T-cell (primary cell): ENCODE measurements at regions not wholly inside any gene's neighbourhood (a gene's known extent, or its start where the extent isn't known, plus 50 kb on each side); places are given as distances from the start of the nearest gene placed in this dataset.

ENCODE experiments used
- ATAC-seq, 4 experiments: fragments of 200-7000 bp in 3 of 4; fragments of 150-1000 bp in 1 of 4; cut with Tn5 transposase; replicated peaks in 1 of 4; 1 replicate in 3 of 4; 2 replicates in 1 of 4; pipeline ENCODE4 v1.10.0; 2021; ENCODE audit warnings: moderate library complexity in 3 of 4, mild to moderate bottlenecking in 2 of 4, moderate number of reproducible peaks in 1 of 4
- CTCF ChIA-PET, 2 donors: fragments of 300-600 bp; sonication (Branson Sonifier 250); formaldehyde crosslinking; loops; one replicate each; lab custom pipeline; 2022; ENCODE audit warnings: antibody characterized with exemption in 2 of 2; lab: Charles Lee
- POLR2A ChIA-PET, 2 donors: fragments of 300-600 bp; sonication (Branson Sonifier 250); formaldehyde crosslinking; loops; one replicate each; lab custom pipeline; 2022; ENCODE audit warnings: antibody characterized with exemption in 2 of 2; lab: Charles Lee
- DNase-seq, 35 experiments: peaks; one replicate each; pipeline versions ENCODE4 v3.0.0 to v3.0.0-alpha.2; 2013 to 2023
- H3K27ac ChIP-seq: one replicate; pipeline ENCODE4 v1.5.1; 2013; ENCODE audit warnings: low read length
- H3K27me3 ChIP-seq, 2 experiments: replicated peaks in 1 of 2; 1 replicate in 1 of 2; 2 replicates in 1 of 2; pipeline versions ENCODE4 v1.6.1 to v1.7.0; 2013; ENCODE audit warnings: low read length in 1 of 2, mixed read lengths in 1 of 2; ENCODE audit not compliant: control insufficient read depth in 2 of 2, insufficient read depth in 2 of 2; ENCODE audit errors: extremely low read depth in 1 of 2
- H3K36me3 ChIP-seq, 2 donors: 1 replicate in 1 of 2; 2 replicates in 1 of 2; pipeline versions ENCODE4 v1.6.1 to v1.7.0; 2013; ENCODE audit warnings: low read length in 1 of 2; ENCODE audit not compliant: control insufficient read depth in 2 of 2, insufficient read depth in 1 of 2; ENCODE audit errors: extremely low read depth in 1 of 2
- H3K4me1 ChIP-seq, 2 experiments: 1 replicate in 1 of 2; 2 replicates in 1 of 2; pipeline versions ENCODE4 v1.6.1 to v1.7.0; 2013; ENCODE audit warnings: low read length in 2 of 2, mixed read lengths in 1 of 2; ENCODE audit not compliant: insufficient read depth in 2 of 2, control insufficient read depth in 1 of 2; ENCODE audit errors: extremely low read depth in 1 of 2
- H3K4me3 ChIP-seq, 2 donors: 1 replicate in 1 of 2; 2 replicates in 1 of 2; pipeline versions ENCODE4 v1.5.1 to v1.7.0; 2013; ENCODE audit warnings: mild to moderate bottlenecking in 2 of 2, low read length in 1 of 2, moderate library complexity in 1 of 2; ENCODE audit not compliant: control insufficient read depth in 1 of 2; ENCODE audit errors: extremely low read depth in 1 of 2
- H3K9me3 ChIP-seq: 2 replicates; pipeline ENCODE4 v1.7.0; 2013
- H3K27ac Mint-ChIP-seq, 2 donors: one replicate each; pipeline ENCODE4 v1.8.0; 2020 to 2021; ENCODE audit warnings: mild to moderate bottlenecking in 2 of 2, mixed read lengths in 2 of 2
- H3K27me3 Mint-ChIP-seq, 2 donors: one replicate each; pipeline ENCODE4 v1.8.0; 2021 to 2022; ENCODE audit warnings: mixed read lengths in 2 of 2
- H3K36me3 Mint-ChIP-seq: one replicate; pipeline ENCODE4 v1.8.0; 2021; ENCODE audit warnings: mixed read lengths
- H3K4me1 Mint-ChIP-seq, 3 donors: one replicate each; pipeline ENCODE4 v1.8.0; 2020 to 2022; ENCODE audit warnings: mixed read lengths in 3 of 3, mild to moderate bottlenecking in 1 of 3
- H3K4me3 Mint-ChIP-seq, 3 donors: one replicate each; pipeline ENCODE4 v1.8.0; 2020 to 2022; ENCODE audit warnings: mild to moderate bottlenecking in 3 of 3, mixed read lengths in 3 of 3, moderate library complexity in 3 of 3
- H3K9me3 Mint-ChIP-seq, 3 donors: one replicate each; pipeline ENCODE4 v1.8.0; 2020 to 2022; ENCODE audit warnings: mixed read lengths in 3 of 3
- WGBS: methylation state at CpG from one replicate; pipeline ENCODE4 v1.1.5; 2013; ENCODE audit warnings: missing lambda C conversion rate; ENCODE audit not compliant: insufficient coverage; 5-methylcytosine and 5-hydroxymethylcytosine counted together

DNA sequence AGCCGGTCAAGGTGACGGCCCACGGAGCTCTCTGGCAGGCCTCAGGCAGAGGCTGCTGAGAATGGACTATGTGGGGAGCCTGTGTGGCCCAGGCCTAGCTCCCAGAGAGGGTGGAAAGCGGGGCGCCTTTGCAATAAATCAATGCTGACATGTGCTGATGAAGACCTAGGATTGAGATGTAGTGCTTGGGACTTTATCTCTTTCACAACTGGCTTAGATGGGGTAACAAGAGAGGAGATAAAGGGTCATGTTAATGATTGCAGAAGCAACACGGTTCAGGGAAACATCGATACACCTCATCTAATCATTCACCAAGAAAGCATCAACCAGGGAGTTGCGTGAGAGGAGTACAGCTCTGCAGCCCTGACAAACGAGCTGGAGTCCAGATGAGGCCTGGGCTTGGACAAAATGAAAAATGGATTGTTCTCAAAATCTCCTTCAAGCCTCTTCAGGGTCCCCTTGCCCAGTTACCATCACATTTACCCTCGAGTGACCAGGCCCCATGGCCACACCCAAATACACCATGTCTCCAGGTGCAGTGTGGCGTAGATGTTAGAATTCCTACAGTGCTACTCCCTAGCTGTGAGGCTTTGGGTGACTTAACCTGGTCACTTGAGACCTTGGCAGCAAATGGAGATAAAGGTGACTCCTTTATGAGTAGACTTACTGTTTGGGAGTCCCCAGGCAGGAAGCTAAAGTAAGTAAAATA is 146.4 kb upstream of the LIPC start:
- peaks cover 0 to 13% of the 10 kb centered on the region in 2 experiments for H3K4me1 ChIP-seq
- no peak overlapping the region for H3K4me3 Mint-ChIP-seq
- DNase-seq = no peak
- no peak for ATAC-seq
- no peak overlapping the region for H3K27ac Mint-ChIP-seq
- H3K27me3 Mint-ChIP-seq = no peaks in the 10 kb centered on the region
- no peaks in the 10 kb centered on the region for H3K9me3 ChIP-seq
- no peaks in the 10 kb centered on the region for H3K9me3 Mint-ChIP-seq
- no peak overlapping the region for H3K27ac ChIP-seq
- no peaks in the 10 kb centered on the region for H3K27me3 ChIP-seq
- CTCF ChIA-PET = no interaction called here
- POLR2A ChIA-PET = no interaction called here
- no peak overlapping the region for H3K4me3 ChIP-seq
- peaks cover 13 to 23% (median 16%) of the 10 kb centered on the region in 3 donors for H3K4me1 Mint-ChIP-seq
- H3K36me3 Mint-ChIP-seq = no peaks in the 10 kb centered on the region
- 85% methylated on average over 9 of the region's 11 CpGs for WGBS
- H3K36me3 ChIP-seq = no peaks in the 10 kb centered on the region

DNA sequence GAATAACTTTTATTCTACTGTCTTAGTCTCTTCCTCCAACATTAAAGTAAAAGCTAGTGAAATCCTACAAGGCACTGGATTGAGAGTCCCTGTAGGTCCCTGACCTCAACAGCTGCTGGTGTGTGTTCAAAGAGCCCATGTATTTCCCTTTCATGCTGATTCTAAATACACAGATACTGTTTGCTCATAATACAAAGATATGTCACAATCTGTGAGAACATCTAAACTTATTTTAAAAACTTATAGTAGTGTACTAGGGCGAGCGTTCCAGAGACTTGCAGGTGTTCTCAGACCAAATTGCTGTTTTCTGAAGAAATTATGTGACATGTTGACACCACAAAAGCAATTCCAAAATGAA is 145.9 kb upstream of the LIPC start:
- Histone ChIP-seq H3K4me1 (peaks cover 0 to 16% of the 10 kb centered on the region in 2 experiments), H3K4me3 (no peak overlapping the region), H3K9me3 (no peaks in the 10 kb centered on the region), H3K27me3 (no peaks in the 10 kb centered on the region), H3K36me3 (no peaks in the 10 kb centered on the region), H3K27ac (no peak overlapping the region)
- H3K4me3 Mint-ChIP-seq = no peak overlapping the region
- DNase-seq = no peak
- CTCF ChIA-PET = no interaction called here
- no peaks in the 10 kb centered on the region for H3K27me3 Mint-ChIP-seq
- peaks cover 18 to 28% (median 18%) of the 10 kb centered on the region in 3 donors for H3K4me1 Mint-ChIP-seq
- H3K9me3 Mint-ChIP-seq = no peaks in the 10 kb centered on the region
- WGBS = no CpG with 5 or more reads among the region's 2 CpGs
- no peak for ATAC-seq
- no peaks in the 10 kb centered on the region for H3K36me3 Mint-ChIP-seq
- POLR2A ChIA-PET = no interaction called here
- H3K27ac Mint-ChIP-seq = no peak overlapping the region

DNA sequence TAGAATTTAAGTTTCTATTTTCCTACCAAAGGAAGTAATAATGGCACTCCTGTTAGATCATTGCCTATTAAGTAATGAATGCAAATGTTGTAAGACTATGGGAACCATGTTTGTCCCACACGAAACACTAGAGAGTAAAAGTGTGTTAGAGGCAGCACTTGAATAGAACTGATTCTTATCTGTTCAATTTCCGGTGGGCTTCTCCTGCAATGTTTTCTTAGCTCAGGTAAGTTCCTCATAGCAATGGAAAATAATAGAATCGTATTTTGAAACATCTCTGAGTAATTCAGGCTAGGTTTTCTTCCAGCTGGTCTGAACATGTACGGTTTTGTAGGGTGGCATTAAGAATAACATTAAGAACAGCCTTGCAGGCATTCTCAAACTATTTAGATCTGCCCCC is 145.3 kb upstream of the LIPC start:
- Mint-ChIP-seq H3K27ac (no peak overlapping the region), H3K4me3 (peak overlapping the region in 1 of 3 donors; percentile 12), H3K9me3 (no peaks in the 10 kb centered on the region), H3K36me3 (no peaks in the 10 kb centered on the region), H3K27me3 (no peaks in the 10 kb centered on the region), H3K4me1 (peaks cover 18 to 29% (median 19%) of the 10 kb centered on the region in 3 donors)
- Histone ChIP-seq H3K27me3 (no peaks in the 10 kb centered on the region), H3K4me1 (peaks cover 0 to 16% of the 10 kb centered on the region in 2 experiments), H3K36me3 (no peaks in the 10 kb centered on the region), H3K9me3 (no peaks in the 10 kb centered on the region), H3K4me3 (no peak overlapping the region), H3K27ac (no peak overlapping the region)
- ATAC-seq = no peak
- WGBS = 48% methylated on average over 2 of the region's 4 CpGs
- CTCF ChIA-PET = no interaction called here
- POLR2A ChIA-PET = no interaction called here
- DNase-seq = no peak

DNA sequence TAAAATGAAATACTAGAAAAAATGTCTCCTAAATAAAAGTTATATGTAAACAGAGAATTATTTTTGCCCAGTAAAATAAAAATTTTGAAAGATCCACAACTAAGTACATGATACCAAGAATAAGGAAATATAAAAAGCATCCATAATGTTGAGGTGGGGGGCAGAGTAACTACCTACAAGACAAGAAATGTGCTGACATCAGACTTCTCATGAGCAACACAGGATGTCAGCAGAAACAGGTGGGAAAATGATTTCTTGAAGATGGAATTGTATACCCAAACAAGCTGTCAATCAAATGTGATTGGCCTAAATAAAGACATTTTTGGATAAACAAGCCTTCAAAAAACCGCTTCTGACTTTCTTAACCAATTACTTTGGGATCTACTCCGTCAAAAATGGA is 143.9 kb upstream of the LIPC start:
- Histone ChIP-seq H3K4me1 (peaks cover 0 to 16% of the 10 kb centered on the region in 2 experiments), H3K36me3 (no peaks in the 10 kb centered on the region), H3K9me3 (peaks cover 3% of the 10 kb centered on the region), H3K4me3 (no peak overlapping the region), H3K27me3 (no peaks in the 10 kb centered on the region), H3K27ac (no peak overlapping the region)
- Mint-ChIP-seq H3K27me3 (no peaks in the 10 kb centered on the region), H3K27ac (no peak overlapping the region), H3K4me1 (peaks cover 18 to 29% (median 19%) of the 10 kb centered on the region in 3 donors), H3K36me3 (peaks cover 2% of the 10 kb centered on the region), H3K9me3 (peaks cover 0 to 3% (median 3%) of the 10 kb centered on the region in 3 donors), H3K4me3 (no peak overlapping the region)
- DNase-seq (no peak), ATAC-seq (no peak)
- WGBS = 80% methylated on average over 1 of the region's 2 CpGs
- POLR2A ChIA-PET = no interaction called here
- CTCF ChIA-PET = no interaction called here

DNA sequence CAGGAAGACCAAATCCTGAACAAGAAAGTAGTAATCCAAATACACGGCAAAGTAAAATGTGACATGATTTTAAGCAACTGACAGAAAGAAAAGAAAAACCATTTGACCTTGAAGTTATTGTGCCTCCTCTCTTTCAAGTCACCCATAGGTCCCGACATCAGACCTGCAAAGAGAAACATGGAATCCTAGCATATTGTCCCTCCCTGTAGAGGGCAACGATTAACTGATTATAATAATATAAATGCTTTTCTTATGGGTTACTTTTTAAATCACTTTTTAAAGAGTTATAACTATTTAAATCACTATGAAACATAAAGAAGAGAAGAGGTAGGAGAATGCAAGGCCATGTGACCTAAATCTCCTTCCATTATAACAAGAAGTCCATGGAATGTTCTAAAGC is 143.2 kb upstream of the LIPC start:
- ChIA-PET CTCF (no interaction called here), POLR2A (no interaction called here)
- H3K4me1 Mint-ChIP-seq = peaks cover 18 to 29% (median 19%) of the 10 kb centered on the region in 3 donors
- no peak overlapping the region for H3K4me3 Mint-ChIP-seq
- H3K36me3 Mint-ChIP-seq = peaks cover 2% of the 10 kb centered on the region
- H3K4me3 ChIP-seq = no peak overlapping the region
- no peak for DNase-seq
- H3K9me3 Mint-ChIP-seq = peaks cover 0 to 3% (median 3%) of the 10 kb centered on the region in 3 donors
- peaks cover 3% of the 10 kb centered on the region for H3K9me3 ChIP-seq
- H3K36me3 ChIP-seq = no peaks in the 10 kb centered on the region
- WGBS = no CpG with 5 or more reads among the region's 3 CpGs
- ATAC-seq = no peak
- H3K4me1 ChIP-seq = peaks cover 0 to 16% of the 10 kb centered on the region in 2 experiments
- no peaks in the 10 kb centered on the region for H3K27me3 Mint-ChIP-seq
- no peaks in the 10 kb centered on the region for H3K27me3 ChIP-seq
- no peak overlapping the region for H3K27ac Mint-ChIP-seq
- no peak overlapping the region for H3K27ac ChIP-seq

DNA sequence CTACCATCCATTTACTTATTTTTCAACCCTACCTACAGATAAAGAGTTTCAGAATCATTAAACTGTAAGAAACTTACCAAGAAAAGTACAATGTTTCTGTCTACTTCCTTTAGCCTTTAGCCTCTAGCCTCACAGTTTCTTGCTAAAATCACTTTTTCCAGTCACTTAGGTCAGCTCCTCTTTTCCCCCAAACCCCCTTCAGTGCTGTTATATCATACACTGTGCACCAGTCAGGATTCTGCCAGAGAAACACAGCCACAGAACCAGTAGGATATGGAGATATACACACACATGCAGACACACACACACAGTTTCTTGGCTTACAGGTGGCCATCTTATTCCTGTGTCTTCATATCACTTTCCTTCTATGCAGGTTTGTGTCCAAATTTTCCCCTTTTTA is 139.9 kb upstream of the LIPC start:
- no peak overlapping the region for H3K27ac Mint-ChIP-seq
- CTCF ChIA-PET = no interaction called here

More for the DNA sequence above, 139.9 kb upstream of the LIPC start:
- Mint-ChIP-seq H3K4me1 (peaks cover 4 to 8% (median 7%) of the 10 kb centered on the region in 3 donors), H3K36me3 (peaks cover 2% of the 10 kb centered on the region), H3K4me3 (no peak overlapping the region), H3K27me3 (no peaks in the 10 kb centered on the region), H3K9me3 (peaks cover 3 to 9% (median 8%) of the 10 kb centered on the region in 3 donors)
- H3K36me3 ChIP-seq = no peaks in the 10 kb centered on the region
- no peak overlapping the region for H3K4me3 ChIP-seq
- DNase-seq (no peak), ATAC-seq (no peak)
- POLR2A ChIA-PET = no interaction called here
- H3K4me1 ChIP-seq = peaks cover 0 to 6% of the 10 kb centered on the region in 2 experiments
- peaks cover 6% of the 10 kb centered on the region for H3K9me3 ChIP-seq
- H3K27me3 ChIP-seq = no peaks in the 10 kb centered on the region
- H3K27ac ChIP-seq = no peak overlapping the region
